Adrenal gland (tissue), 5 donors: ENCODE measurements at regions not wholly inside any gene's neighbourhood (a gene's known extent, or its start where the extent isn't known, plus 50 kb on each side); places are given as distances from the start of the nearest gene placed in this dataset.

Experiments used
- CTCF ChIP-seq, 6 experiments: fragments of 450-650 bp in 4 of 6; fragments of 200-600 bp in 2 of 6; sonication (generic) in 1 of 6; IDR thresholded peaks; 1 replicate in 5 of 6; 2 replicates in 1 of 6; pipeline versions ENCODE4 v1.5.1 to v1.8.0; 2016 to 2021; ENCODE audit warnings: antibody characterized with exemption in 6 of 6, mild to moderate bottlenecking in 2 of 6, moderate library complexity in 1 of 6
- POLR2A ChIP-seq, 2 donors: fragments of 450-650 bp; IDR thresholded peaks; one replicate each; pipeline ENCODE4 v1.6.1; 2017; ENCODE audit warnings: antibody characterized with exemption in 2 of 2, mild to moderate bottlenecking in 2 of 2, moderate library complexity in 1 of 2
- donor health status: DM: no; HTN: no; CAD: no.

- TF ChIP-seq CTCF (IDR thresholded peaks at IDR 0.05) = no peak
- no peak for TF ChIP-seq POLR2A (IDR thresholded peaks at IDR 0.05)
Measured at GRCh38 chr10:108241166-108241565, 1076.7 kb upstream of the SORCS1 start.
